ENCODE measurements at regions not wholly inside any gene's neighbourhood (a gene's known extent, or its start where the extent isn't known, plus 50 kb on each side); places are given as distances from the start of the nearest gene placed in this dataset.
"Not testable (repeated sequence)": the region's sequence is repeated elsewhere in the genome, so short reads cannot be mapped to it uniquely, and the experiment has no call there.

DNA sequence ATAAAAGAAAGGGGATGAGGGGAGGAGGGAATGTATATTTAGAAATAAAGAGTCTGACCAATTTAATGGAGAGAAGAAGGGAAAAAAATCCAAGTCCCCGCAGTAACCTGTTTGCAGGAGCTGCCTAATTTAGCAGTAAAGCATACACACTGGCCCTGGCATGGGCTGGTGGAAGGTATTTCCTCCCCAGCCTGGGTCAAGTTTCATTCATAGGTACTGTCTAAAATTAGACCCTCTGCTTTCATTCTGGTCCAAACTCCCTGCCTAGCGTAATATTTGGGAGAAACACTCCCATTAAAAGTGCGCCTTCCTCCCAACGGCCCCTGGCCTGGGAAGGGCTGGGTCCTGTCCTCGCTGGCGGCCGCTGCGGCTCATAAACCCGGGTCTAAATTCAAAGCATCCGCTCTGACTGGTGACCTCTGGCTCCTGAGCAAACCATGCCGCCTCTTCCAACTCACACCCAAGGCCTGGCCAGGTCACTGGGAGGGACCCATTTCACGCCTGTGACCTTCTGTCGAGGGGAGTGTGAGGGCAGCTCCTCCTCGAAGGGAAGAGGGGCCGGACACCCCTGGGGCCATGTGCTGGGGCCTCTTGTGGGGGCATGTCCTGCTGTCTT, 123.2 kb downstream of the FGF18 start:
- DNase-seq, result no peak

DNA sequence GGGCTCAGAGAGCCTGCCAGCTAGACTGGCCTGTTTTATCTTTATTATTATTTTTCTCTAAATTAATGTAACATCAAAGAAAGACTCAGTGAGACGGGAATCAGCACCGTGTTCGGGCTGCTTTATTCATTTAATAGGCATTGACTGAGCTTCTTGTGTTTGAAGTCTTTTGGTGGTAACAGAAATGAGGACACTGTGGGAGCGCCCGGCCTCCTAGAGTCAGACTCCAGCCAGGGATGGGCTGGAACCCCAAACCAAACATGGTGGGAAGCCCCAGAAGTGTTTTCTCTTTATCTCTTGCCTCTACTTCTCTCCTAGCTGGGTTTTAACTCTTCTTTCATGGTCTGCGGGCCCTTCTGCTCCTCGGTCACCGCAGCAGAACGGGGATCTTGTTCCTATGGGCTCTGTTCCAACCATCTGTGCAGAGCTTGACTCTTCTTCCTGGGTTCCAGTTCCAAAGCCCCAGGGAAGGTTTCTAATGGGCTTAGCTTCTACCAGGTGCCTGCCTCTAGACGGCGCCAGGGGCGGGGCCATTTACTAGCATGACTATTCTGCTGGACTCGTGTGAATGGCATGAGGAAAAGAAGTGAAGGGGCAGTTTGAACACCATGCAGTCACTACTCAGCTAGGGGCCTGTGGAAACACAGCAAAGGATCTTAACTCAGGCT, 123.8 kb downstream of the FGF18 start:
- DNase-seq, result no peak

DNA sequence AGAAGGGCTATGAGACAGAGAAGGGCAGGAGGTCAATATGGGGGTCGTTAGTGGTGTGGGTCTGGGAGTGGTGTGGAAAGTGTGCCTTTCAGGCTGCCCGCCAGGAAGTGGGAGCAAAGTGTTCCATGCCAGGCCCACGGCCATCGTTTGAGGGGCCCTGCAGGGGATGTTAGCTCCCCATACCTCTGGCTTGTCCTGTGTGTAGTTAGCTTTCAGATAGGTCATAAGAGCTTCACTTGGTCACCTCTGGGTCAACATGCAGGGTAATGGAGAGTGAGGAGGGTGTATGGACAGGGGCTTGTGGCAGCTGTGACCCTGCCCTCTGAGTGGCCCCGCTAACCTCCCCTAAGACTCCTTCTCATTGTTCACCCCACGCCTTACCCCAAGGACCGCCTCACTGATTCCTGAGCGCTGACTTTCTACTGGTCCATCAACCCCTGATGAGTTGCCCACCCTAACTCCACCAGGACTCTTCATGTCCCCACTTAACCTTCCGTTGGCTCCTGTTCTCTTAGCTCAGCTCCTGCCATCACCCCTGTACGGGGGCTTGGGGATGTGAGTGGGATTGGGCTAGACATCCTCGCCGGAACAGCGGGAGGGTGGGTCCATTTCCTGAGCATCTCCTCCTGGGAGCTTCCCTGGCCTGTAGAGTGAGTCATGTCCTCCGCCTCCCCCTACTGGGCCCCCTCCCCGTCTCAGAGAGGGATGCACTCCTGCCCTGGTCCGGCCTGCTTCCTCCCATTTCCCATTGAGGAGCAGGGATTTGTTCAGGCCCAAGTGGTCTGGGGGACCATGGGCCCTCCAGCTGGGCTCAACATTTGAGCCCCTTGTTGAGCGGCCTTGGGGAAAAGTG, 125.7 kb downstream of the FGF18 start:
- no peak for DNase-seq

DNA sequence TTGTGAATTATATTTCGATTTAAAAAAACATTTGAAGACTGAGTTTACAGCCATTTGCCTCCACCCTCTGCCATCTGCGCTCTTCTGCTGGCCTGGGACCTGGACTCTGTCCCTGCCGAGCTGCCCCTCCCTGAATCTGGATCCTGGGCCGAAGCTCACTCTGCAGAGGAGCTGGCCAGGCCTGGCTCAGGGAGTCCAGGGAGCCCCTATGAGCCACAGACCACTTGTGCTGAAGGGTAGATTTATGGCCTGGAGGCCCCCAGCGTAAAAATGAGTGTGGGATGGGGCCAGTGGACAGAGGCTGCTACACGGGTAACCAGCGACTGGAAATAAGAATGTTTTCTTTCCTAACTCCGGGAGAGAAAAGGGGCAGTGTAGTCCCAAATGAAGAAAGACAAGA, 129.8 kb downstream of the FGF18 start:
- no peak for DNase-seq

DNA sequence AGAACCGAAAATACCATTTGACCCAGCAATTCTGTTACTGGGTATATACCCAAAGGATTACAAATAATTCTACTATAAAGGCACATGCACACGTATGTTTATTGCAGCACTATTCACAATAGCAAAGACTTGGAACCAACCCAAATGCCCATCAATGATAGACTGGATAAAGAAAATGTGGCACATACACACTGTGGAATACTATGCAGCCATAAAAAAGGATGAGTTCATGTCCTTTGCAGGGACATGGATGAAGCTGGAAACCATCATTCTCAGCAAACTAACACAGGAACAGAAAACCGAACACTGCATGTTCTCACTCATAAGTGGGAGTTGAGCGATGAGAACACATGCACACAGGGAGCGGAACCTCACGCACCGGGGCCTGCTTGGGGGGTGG, 134.4 kb downstream of the FGF18 start:
- not testable (repeated sequence) for DNase-seq

DNA sequence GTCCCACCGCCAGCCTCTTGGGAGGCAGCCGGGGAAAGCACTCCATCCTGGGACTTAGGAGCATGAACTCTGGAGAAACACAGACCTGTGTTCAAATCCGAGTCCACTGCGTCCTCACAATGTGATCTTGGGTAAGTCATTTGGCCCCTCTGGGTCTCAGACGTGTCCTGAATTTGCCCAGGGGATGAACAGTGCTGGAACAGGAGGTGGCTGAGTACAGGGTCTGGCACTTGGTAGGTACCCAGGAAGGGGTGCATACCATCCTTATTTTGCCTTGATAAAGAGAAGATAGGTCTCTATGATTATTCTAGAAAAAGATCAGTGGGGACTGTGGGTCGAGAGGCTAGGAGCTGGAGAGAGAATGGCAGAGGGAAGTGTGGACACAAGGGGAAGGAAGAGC, 135.7 kb downstream of the FGF18 start:
- DNase-seq, result no peak

DNA sequence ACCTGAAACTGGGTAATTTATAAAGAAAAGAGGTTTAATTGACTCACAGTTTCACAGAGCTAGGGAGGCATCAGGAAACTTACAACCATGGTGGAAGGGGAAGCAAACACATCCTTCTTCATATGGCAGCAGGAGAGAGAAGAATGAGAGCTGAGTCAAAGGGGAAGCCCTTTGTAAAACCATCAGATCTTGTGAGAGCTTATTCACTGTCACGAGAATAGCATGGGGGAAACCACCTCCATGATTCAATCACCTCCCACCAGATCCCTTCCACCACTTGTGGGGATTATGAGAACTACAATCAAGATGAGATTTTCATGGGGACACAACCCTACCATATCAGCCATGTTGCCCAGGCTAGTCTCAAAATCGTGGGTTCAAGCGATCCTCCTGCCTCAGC, 143.4 kb downstream of the FGF18 start:
- DNase-seq, result no peak

DNA sequence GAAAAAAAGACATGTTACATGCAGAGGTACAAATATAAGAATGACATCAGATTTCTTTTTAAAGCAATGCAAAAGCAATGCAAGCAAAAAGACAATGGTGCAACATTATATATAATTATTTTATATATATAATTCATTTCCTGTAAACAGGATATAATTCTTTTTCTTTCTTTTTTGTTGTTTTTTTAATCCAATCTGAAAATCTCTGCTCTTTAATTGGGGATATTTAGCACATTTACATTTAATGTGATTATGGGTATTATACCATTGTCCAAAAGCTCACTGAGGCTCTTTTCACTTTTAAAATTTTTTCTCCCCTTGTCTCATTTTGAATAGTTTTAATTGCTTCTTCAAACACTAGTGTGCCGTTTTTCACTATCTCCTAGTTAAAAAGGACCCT, 148.9 kb downstream of the FGF18 start:
- no peak for DNase-seq

DNA sequence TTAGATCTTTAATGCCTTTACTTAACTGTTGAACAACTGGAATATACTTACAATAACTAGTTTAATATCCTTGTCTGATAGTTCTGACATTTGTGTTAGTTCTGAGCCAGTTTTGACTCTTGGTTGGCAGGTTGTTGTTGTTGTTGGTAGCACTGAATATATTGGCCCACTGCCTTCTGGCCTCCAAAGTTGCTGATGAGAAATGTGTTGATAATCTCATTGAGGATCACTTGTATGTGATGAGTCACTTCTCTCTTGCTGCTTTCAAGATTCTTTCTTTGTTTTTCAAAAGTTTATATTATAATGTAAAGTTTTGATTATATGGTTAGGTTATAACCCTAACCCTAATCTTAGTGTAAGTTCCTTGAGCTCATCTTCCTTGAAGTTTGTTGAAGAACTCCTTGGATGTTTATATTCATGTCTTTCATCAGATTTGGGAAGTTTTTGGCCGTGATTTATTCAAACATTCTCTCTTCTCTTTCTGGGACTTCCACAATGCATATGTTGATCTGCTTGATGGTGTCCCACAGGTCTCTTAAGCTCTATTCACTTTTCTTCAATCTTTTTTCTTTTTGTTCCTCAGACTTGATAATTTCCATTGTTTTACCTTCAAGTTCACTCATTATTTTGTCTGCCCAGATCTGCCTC, 149.7 kb downstream of the FGF18 start:
- DNase-seq, result no peak

DNA sequence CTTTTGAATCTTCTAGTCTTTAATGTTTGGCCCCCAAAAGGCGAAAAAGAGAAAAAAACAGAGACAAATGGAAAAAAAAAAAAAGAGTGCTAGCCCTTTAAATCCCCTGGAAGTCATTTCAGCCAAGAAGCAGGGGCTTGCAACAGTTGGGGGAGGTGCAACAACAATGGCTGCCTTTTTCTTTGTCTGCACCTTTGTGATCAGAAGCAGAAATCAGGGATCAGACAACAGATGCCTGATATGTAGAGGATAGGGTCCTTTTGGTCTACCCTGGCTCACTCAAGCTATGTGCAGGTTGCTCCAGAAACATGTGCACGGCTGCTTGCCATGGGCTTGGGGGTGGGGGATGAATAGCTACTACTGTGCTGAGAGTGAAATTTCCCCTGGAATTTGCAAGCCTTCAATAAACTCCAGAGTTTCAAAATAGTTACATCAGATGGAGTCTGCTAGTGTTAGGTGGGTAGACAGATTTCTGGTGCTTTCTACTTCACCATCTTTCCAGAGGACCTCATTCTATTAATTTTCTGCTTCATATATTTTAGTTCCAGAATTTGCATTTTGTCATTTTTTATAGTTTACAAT, 150.9 kb downstream of the FGF18 start:
- peak; percentile 61 for DNase-seq

DNA sequence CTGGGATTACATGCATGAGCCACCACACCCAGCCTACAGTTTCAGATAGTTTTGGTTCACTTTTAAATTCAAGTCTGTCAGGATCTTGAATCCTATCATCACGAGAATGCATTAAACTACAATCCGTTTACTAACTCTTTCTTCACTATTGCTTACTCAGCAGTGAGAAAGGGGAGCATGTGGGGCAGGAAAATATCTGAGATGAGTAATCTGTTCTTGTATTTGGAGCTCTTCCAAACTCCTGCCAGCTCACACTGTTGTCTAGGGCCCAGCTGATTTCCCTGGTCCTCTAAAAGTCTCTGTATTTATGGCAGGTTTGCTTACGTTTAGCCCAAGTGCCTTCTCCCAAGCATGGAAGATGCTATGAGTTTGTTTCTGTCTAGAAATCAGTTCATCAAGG, 152.2 kb downstream of the FGF18 start:
- DNase-seq, result peak; percentile 55

DNA sequence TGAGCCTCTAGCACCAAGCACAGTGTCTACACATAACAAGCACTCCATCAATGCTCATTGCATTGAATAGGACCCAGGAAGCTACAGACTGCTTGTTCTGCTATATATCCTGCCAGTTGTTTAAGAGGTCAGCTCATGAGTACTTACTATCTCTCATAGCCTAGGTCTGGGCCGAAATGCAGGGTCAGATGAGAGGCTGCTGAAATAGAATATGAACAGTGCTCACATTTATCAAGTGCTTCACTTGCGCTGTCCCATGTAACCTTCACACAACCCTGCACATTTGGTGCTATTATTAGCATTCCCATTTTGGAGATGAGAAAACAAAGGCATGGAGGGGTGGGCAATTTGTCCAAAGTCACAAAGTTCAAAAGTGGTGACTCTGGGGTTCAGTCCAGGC, 153.6 kb downstream of the FGF18 start:
- no peak for DNase-seq

DNA sequence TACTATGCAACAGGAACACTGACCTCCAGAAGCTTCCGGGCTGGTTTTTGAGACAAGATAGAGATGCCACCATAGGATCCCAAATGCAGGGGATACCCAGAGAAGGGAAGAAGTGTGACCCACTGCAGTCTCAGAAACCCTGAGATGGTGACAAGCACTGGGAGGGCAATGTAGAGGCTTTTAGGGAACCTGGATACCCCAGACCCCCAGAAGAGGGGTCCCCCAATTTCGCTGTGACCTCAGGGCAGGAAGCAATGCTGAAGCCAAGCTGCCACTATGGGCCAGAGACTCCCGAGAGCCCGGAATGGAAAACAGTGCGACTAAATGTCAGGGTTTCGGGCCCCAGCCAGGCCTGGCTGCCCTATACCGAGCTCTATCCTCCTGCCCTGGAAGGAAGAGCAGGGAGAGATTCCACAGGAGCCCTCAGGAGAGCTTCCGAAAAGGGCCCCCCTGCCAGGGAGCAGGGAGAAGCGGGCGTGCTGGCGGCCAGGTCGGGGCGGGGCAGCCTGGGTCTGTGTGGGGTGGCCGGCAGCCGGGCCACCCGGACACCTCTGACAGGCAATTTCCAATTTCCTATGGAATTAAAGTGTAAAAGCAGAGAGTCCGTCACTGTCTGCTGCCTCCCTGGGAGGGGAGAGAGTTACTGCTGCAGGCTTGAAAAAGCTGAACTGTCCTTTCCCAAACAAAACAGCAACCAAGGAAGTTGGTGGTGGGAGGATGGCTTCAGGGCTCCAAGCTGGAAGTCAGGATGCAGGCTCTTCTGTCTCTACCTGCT, 154.2 kb downstream of the FGF18 start:
- DNase-seq, result no peak

DNA sequence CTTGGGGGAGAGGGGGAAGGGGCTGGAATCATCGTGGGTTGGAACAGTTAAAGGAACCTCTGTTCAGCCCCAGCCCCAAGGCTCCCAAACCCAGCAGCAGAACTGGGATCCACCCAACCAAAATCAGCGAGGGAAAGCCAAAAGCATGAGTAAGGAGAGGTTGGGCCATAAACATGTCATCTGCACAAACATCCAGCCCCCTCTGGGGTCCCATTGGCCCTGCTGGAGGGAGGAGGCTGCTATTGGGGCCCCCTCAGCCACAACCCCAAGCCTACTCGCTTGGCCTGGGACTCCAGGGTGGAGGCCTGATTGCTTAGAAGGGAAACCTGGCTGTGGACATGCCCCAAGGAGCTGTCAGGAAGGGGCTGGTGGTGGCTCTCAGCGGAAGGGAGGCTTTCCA, 154.9 kb downstream of the FGF18 start:
- DNase-seq, result no peak

DNA sequence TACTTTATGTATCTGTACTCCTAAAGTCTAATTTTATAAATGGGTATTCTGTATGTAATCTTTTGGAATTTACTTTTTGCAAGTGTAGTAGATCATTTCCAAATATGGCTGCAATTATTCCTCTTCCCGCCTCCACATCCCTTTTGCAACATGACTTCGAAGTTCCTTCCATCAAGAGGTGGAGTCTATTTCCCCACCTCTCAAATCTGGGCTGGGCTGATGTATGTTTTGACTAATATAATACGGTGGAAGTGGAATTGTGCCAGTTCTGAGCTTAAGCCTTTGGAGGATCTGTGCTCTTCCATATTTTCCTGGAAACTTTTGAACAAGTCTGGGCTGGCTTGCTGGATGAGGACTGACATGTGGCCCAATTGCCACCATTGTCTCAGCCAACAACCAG, 155.9 kb downstream of the FGF18 start:
- DNase-seq, result no peak

DNA sequence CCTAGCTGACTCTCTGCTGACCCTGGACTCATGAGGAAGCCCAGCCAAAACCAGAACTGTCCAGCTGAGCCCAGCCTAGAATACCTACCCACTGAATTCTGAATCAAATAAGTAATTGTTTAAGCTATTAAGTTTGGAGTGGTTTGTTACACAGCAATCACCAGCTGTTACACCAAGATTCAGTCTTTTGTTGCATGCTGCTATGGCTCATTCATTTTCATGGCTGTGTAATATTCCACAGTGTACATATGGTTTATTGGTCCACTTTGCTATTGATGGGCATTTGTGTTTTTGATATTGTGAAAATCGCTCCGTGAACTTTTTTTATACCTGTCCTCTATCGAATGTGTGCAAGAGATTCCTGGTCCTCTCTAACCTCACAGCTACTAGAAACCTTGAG, 156.4 kb downstream of the FGF18 start:
- no peak for DNase-seq

DNA sequence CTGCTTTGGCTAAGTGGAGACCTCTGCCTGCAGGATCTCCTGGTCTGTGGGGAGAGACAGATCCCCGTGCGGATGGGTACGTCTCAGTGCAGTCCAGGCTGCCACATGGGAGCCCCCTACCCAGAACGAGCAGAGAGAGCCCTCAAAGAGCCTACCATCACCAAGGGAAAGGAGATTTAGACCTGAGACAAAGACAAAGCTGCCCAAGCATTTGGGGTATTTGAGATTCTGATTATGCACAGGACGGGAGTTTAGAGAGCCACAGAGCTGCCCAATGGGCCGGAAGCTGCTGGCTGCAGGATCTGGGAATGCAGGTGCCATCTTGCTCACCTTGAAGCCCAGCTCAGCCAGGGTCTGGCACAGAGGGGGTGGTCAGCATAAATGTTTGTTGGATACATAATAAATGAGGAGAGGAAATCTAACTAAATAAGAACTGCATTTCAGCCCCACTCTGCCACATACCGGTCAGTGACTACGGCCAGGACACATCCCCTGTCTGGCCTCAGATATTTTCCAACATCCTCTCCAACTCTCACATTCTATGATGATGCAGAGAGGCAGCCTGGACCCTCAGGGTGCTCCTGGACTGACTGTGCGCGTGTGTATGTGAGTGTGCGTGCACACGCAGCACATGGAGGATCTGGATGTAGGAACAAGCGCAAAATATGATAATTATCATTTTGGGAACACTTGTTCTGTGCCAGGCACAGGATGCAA, 157.8 kb downstream of the FGF18 start:
- no peak for DNase-seq

DNA sequence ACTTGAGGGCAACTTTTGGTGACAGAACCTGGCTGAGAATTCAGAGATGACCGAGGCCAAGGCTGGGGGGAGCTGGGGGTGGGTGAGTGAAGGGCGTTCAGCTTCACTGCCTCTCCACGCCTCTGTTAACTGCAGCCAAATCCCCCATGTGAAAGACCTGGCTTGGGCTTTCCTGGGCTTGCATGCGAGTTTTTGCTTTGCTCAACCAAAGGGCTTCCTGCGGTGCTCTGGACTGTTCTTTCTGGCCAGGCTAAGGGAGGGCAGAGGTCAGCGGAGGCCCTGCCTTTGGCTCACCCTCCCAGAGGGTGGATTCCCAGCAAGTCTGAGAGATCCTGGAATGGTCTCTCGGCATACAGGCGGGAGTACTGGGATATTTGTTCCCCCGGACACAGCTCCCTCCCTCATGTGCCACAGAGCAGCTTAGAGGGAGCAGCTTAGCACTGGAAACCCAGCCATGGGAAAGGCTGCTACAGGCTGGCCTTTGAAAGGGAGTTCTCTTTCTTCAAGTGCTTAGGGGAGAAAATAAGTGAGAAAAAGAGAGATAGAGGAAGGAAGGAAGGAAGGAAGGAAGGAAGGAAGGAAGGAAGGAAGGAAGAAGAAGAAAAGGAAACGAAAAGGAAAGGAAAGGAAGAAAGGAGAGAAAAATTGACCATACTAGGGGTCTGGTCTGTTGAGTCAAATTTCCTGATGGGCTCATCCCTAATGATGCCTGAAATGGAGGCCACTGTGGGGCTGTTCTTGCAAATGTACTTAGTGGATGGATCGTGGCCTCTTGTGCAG, 158.8 kb downstream of the FGF18 start:
- no peak for DNase-seq

DNA sequence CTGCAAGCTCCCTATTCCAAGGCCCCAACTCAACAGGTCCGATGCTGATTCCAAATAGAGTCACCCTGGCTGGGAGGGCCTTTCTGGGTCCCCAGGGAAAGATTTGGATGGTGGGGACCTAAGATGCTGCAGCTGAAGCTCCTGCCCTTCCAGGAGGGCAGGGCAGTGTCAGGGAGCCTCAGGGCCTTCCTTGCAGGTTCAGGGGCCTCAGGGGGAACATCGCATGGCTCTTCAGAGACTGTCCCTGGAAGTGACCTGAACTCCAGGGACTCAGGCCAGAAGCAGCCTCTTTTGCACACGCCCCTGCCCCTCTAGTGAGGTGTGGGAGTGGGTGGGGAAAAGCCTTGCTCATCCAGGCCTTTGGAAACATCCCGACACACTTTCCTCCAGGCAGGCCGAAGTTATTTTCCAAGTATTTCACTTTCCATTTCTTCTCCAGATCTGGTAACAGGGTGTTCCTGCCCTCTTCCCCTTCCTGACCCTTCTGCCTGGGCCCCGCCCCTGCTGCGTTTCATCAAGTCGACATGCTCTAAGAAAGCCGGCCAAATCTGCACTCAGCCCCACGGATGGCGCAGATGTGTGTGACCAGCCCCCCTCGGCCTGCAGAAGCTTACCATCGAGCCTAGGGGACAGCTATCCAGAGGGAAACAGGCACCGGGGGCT, 159.5 kb downstream of the FGF18 start:
- DNase-seq, result no peak

DNA sequence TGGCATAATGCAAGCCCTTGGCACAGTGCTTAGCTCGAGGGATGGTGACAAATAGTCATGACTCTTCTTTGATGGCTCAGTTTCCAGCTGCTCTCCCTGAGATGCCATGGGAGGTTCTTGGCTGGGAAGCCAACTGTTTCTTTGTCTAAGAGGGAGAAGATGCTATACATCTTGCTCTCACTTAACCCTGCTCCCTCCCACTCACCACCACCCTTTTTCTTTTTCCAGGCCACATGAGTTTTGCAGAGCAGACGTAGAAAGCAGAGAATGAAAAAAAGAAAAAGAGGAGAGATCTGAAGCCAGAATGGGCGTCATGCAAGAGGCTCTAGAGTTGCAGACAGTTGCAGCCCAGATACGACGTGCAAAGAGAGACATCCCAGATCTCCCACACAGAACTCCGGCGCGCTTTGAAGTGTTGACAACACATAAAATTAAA, 160.5 kb downstream of the FGF18 start:
- peak; percentile 49 for DNase-seq

All from fibroblast of skin of abdomen (primary cell).